TTC549 (cell line): ENCODE measurements at regions not wholly inside any gene's neighbourhood (a gene's known extent, or its start where the extent isn't known, plus 50 kb on each side); places are given as distances from the start of the nearest gene placed in this dataset.
"Not testable (repeated sequence)": the region's sequence is repeated elsewhere in the genome, so short reads cannot be mapped to it uniquely, and the experiment has no call there.

Source experiments
- FAIRE-seq: peaks from 2 replicates; lab custom pipeline; 2012; peaks lifted over from hg19 to GRCh38; lab: Jason Lieb, UNC

DNA sequence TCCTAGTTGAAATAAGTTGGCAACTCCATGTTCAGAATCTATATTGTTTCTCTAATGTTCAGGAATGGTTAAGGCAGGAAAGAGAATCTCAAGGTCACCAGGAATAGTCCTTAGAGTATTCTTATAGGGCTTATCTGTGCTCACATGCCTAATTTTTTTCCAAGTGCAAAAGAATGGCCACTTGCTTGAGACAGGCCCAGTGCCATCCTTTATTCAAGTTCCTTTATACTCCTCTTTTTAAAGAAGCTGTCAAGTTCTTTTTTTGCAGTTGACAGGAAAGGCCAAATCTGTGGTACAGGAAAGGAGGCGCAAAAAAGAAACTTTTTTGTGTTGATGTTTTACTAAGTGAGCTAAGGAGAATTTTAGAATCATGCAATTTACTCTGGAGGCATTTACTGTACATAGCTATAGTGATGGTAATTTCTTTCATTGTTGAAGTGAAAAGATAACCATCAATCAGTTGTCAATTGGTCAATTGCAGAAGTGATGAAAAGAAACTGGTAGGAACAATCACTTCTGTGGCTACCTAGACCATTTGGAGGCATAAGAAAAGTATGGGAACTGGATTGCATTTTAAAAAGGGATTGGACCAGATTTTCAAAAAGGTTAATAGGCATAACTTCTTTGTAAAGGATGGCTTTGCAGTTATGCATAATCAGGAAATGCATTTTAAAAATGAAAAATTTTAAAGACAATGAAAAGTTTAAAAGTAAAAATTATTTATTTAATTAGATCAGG is 102.5 kb upstream of the SOX2 start:
- no peak for FAIRE-seq

- no peak for FAIRE-seq
These were observed 107.5 kb upstream of the SOX2 start for GRCh38 chr3:181604267-181604666.

DNA sequence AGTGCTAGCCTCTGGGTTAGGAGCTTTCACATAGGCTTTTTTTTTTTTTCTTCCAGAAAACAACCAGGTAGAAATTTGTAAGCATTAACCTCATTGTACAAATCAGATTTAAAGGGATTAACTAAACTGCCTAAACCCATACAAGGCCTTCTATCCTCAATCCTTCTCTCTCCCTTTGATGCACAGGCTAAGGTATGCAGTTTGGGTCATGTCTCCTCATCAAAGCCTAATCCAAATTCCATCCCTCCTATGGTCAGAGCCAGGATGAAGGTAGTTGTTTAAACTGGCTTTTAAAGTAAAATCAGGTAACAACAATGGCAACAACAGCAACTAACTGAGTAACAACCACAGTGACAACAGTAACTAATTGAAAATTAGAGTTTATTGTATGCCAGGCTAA is 115.6 kb upstream of the SOX2 start:
- FAIRE-seq, result no peak

GRCh38 chr3:181590939-181591338 is 120.8 kb upstream of the SOX2 start:
- FAIRE-seq, result not testable (repeated sequence)

DNA sequence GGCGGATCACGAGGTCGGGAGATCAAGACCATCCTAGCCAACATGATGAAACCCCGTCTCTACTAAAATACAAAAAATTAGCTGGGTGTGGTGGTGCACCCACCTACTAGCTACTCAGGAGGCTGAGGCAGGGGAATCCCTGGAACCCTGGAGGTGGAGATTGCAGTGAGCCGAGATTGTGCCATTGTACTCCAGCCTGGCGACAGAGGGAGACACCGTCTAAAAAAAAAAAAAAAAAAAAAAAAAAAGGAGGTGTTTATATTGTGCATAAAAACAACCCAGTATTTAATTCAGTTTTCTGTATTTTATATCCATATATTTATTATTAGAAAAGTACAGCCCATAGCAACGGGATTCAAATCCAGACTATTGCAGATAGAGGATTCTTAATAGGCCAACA is 129.1 kb upstream of the SOX2 start:
- FAIRE-seq, result no peak

- FAIRE-seq, result no peak
These were observed 130.1 kb upstream of the SOX2 start for GRCh38 chr3:181581656-181582055.

DNA sequence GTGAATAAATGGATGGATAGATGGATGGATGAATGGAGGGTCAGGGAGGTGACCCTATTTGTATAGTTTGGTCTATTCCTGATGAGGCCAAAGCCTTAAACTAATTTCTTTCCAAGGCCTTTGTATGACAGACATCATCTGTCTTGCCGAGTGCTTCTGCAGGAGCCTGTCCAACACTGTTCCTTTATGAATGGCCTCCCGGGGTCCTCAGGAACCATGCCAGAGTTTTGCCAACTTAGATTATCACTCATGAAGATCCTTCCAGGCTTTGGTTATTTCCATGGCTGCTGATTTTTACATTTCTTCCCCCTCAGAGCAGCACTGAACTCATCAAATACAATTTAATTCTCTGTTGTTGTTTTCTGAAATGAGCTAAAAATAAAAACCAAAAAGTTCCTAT is 133.0 kb upstream of the SOX2 start:
- FAIRE-seq, result no peak

DNA sequence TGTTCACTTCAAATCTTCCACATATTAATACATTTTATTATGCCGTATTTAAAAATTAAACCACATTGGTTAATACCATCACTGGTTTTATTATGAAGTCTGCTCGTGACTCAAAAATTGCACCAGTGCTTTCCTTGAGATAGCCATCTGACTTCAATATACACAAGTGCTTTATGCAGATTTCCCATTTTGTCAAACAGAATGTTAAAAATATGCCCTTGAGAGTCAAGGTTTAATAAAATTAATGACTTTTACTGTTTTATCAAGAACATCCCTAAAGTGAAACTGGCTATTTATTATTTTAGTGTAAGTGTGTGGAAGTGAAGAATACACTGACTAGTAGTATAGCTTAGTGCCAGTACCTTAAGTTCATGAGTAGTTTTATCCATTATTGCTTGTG is 139.3 kb upstream of the SOX2 start:
- FAIRE-seq, result no peak

DNA sequence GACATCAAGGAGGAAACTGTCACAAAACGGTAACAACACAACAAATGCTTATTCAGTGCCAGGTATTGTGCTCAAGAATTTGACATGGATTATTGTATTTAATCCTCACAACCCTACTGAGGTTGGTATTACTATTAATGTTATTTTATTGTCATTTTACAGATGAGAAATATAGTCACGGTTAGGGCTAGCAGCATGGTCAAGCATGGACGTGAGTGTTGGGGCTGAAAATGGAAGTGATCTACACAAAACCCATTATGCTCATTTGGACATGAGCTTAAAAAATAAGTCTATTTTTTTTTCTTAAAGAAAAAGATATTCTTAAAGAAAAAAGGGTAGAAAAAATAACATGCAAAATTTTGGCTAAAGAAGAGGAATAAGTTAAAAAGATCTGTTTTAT is 141.3 kb upstream of the SOX2 start:
- FAIRE-seq, result no peak

DNA sequence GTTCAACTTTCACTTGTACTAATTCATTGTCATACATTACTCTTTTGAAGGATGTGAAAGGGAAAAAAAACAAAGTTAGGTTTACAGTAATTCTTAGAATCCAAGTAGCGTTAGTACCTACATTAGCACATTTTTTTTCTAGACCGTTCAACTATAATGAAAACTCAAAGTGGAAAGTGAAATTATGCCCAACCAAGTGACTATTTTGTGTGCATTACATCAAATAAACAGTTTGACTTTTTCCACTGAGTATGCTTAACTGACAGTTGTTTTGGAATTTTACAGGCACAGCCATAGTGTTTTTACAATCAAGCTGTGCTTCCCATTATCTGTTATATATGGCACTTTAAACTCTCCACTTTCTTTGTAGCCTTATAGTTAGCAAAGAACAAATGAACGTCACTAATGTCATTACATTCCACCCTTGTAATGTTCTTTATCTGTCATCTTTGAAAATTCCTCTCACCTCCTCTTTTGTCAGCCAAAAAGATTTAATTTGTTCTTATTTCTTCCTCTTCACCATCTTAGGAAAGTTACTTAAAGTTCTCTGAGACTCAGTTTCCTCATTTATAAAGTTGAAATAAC is 142.3 kb upstream of the SOX2 start:
- FAIRE-seq, result no peak

GRCh38 chr3:181568693-181569092 is 143.0 kb upstream of the SOX2 start:
- FAIRE-seq, result no peak

GRCh38 chr3:181568248-181568647 is 143.5 kb upstream of the SOX2 start:
- FAIRE-seq, result no peak

DNA sequence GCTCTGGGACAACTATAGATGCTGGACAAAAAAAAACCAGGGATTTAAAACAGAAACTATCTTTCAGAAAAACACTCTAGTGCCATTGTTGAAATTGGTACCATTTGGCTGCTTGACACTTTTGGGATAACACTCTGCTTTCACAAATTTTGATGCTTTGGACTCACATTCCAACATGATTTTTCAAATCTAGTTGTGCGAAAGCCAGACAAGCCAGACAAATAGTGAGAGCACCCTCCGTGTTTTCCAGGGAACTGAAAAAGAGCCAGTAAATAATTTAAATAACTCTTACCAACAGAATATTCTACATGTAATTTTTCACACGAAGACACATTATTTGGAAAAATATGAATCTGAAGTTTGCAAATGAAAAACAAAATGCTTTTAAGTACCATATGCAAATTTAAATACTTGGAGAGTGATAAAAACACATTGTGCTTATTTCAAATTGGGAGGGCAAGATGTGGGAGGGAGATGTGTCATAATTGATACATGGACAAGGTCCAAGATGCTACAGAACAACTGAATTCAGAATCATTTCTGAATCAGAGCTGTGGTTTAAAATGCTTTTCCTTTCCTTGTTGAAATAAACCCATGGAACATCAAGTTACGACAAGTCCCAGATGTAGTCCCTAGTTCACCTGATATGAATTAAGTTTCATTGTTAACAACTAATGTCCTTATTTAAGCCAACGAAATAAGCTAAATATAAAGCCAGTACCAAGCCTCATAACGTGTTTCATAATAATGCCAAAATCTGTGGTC is 144.2 kb upstream of the SOX2 start:
- no peak for FAIRE-seq

DNA sequence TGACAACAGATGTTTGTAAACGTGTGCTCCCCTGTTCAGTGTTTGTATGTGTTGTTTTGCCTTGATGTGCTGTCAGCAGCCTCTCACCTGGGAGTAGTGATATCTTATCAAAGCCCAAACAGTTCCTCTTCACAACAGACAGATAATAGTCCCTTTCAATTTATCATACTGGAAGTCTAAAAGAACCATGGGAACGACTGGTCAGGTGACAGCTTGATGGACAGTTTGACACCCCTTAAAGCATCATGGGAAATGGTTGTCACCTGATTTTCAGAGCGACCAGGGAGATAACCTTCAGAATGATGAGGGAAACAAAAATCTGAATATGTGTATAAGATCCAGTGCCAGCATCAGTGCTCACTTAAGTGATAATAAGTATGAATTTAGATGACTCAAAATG is 146.3 kb upstream of the SOX2 start:
- FAIRE-seq, result no peak

GRCh38 chr3:181564222-181564621 is 147.5 kb upstream of the SOX2 start:
- no peak for FAIRE-seq

DNA sequence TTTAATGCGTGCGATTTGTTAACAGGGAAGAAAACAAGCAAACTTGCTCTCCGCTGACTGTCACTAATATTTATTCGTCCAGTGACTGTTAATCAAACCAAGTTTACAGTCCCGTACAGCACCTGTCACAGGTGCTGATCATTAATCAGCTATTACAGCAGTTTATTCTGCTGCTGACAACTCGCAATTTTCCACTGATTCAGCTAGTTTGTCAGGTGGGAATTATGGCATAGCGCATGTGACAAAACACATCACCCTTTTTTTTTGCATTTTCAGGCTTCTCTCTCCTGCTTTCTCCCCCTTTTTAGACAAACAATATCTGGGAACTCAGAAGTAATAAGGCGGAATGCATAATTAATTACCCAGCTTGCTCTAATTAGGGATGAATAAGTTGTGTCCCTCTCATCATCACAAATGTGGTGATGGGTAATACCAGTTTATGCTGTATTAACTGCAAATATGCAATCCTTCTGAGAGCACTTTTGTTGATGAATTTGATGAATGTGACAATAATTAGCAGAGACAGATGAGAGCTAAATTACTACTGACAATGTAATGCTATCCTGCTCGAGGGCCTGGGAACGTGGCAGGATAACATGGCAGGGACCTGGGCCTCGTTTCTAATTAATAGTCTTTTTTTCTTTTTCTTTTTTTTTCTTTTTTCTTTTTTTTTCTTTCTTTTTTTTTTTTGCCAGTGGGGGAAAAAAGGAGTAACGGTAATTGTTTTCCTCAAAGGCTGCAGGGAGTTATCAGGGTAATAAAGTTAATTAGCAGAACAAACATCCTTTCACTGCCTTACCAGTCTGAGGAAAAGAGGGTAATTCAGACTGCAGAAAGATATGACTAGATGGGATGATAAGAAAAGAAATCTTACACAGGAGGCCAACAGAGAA is 150.3 kb upstream of the SOX2 start:
- no peak for FAIRE-seq

DNA sequence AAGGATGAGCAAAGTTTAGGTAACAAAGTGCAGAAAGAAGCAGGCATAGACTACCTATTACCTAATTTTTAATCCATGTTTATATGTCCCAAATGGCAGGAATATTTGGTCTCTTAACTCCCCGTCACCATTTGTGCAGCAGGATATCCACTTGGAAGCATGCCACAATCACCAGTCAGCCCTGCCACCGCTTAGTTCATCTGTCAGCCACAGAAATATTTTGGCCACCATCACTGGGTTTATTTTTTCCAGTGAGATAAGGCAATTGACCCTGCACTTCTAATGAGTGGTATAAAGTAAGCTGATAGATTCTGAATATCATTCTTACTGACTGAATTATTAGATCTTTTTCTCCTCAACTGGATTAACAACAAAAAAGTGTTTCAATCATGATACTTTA is 152.9 kb upstream of the SOX2 start:
- no peak for FAIRE-seq

DNA sequence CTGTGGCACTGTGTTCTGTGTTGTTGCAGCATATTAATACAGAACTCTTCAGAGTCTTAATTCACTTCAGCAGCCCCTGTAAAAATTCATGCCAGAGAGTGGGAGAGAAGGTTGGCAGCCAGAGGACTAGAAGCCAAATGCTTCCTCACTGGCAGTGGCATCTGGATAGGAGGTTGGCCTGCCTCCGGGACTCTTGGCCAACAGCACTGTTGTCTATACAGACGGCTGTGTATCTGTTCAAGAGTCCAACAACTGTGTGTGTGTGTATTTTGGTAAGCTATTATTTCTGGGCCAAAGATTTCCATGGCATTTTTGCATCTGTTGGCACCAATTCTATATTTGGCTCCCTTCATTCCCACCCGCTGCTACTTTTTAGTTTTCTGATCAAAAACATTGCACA is 156.0 kb upstream of the SOX2 start:
- no peak for FAIRE-seq

DNA sequence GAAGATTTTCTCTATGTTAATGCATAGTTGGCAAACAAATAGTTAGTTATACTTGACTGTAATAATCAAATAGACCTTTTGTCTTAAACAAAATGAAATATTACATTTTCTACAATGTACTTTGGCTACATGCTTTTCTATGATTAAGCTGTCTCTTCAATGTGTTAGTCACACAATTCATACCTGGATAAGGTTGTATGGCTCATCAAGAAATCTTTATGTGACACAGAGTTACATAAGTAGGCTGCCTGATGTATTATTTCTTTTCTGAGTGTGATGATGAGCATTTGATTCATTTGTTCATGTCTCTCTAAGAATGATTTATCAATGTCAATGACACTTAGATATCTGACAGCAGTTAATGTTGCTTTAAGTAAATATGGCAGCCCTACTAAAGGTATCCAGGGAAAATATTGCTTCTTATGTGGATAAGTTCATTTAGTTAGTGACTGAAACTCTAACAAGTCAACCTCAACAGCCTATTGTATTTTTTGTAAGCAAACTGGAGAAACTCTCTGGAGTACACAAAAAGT is 157.4 kb upstream of the SOX2 start:
- FAIRE-seq, result no peak

DNA sequence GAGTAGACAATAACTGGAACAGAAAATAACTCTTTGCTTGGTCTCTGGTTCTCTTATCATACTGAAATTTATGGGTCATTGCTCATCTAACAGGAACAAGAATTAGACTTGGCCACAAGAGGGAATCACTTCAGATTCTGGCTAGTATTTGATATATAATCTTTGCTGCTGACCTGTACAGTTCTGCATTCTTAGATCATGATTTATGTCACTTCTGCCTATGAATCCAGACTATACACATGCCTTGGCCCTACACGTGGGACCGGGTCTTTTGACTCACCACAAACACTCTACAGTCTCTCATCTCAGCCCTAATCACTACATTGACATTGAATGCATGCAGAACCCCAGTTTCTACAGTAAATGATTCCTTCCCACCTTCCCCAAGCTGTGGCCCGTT is 162.5 kb upstream of the SOX2 start:
- no peak for FAIRE-seq

GRCh38 chr3:181541414-181541813 is 170.3 kb upstream of the SOX2 start:
- FAIRE-seq, result no peak

- no peak for FAIRE-seq
These were observed 176.9 kb upstream of the SOX2 start for GRCh38 chr3:181534781-181535221.
